Urinary bladder (tissue), 3 donors: ENCODE measurements at regions not wholly inside any gene's neighbourhood (a gene's known extent, or its start where the extent isn't known, plus 50 kb on each side); places are given as distances from the start of the nearest gene placed in this dataset.

Experiments
- DNase-seq: peaks from one replicate; pipeline ENCODE4 v3.0.0-alpha.2; 2015; ENCODE audit errors: extremely low spot score
- H3K27ac ChIP-seq: one replicate; pipeline ENCODE4 v1.5.1; 2013; ENCODE audit warnings: low read depth, mild to moderate bottlenecking, moderate library complexity
- H3K36me3 ChIP-seq: one replicate; pipeline ENCODE4 v1.6.1; 2013; ENCODE audit warnings: mild to moderate bottlenecking, moderate library complexity; ENCODE audit not compliant: insufficient read depth
- H3K4me1 ChIP-seq: one replicate; pipeline ENCODE4 v1.6.1; 2013; ENCODE audit warnings: mild to moderate bottlenecking, moderate library complexity; ENCODE audit not compliant: insufficient read depth
- H3K4me3 ChIP-seq: one replicate; pipeline ENCODE4 v1.5.1; 2013; ENCODE audit warnings: low read depth, low read length
- WGBS: extraction: QIAGEN DNeasy Blood & Tissue Kit; methylation state at CpG from one replicate; pipeline ENCODE4 v1.1.7; 2013; 5-methylcytosine and 5-hydroxymethylcytosine counted together
- donor health status: healthy with polysubstance abuse.
- donor health status: healthy.

DNA sequence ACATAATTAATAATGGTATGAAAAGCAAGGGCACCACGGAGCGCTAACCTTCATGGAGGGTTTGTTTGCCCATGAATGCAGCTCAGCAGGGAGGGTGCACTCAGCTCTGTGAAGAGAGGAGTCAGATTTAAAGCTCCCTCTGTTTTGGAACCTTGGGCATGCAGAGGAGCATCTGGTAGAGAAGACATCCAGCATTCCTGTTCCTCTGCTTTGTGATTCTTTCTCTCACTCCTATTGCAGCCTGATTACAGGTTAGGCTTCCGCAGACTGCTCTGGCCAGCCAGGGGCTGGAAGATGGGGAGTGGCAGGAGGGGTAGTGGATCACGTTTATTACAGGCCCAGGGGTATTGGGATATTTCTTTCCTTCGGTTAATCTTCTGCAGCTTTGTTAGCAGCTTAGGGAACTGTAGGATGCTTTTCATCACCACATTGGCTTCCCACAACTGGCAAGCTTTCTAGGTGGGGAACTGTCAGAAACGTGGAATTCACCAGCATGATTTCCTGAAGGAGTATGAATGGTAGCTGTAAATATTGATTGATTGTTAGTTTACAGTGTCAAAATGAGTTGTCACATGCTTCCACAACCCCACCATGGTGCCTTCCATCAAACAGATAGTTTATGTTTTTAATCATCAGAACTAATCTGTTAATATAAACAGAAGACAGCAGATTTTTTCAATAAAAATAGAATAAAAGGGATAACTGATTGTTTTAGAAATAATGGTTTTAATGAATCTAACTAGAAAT lies 201.1 kb downstream of the VAPA start:
- H3K4me3 ChIP-seq, result no peak overlapping the region
- H3K4me1 ChIP-seq, result no peaks in the 10 kb centered on the region
- no peak overlapping the region for H3K27ac ChIP-seq
- 82% methylated on average over 6 of the region's 6 CpGs for whole genome bisulfite sequencing
- no peaks in the 10 kb centered on the region for H3K36me3 ChIP-seq
- no peak for DNase-seq

DNA sequence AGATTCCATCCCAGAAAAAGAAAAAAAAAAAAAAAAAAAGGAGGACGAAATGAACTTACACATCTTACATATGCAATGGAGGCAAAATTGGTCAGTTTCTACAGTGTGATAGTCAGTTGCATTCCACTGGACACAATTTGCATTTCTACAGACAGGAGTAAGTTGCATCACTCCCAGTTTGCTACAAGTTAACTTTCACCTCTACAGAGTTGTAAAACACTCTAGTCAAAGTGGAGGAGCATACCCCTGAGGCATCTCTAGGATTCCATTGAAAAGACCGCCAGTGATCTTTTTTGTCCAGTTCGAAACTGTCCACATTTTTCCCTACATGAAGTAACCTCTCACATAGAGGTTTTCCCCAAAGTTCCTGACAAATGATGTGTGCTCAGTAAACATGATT lies 202.8 kb downstream of the VAPA start:
- 93% methylated on average over 3 of the region's 3 CpGs for WGBS
- H3K27ac ChIP-seq, result no peak overlapping the region
- H3K4me1 ChIP-seq, result no peaks in the 10 kb centered on the region
- no peaks in the 10 kb centered on the region for H3K36me3 ChIP-seq
- DNase-seq, result no peak
- no peak overlapping the region for H3K4me3 ChIP-seq

DNA sequence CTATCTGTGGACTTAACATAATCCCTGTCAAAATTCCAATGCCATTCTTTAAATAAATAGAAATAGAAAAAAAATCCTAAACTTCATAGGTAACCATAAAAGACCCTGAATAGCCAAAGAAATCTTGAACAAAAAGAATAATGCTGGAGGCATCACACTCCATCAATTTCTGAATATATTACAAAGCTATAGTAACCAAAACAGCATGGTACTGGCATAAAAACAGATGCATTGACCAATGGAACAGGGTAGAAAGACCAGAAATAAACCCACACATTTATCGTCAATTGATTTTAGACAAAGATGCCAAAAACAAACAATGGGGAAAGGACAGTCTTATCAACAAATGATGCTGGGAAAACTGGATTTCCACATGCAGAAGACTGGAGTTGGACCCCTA lies 205.7 kb downstream of the VAPA start:
- no peak overlapping the region for H3K27ac ChIP-seq
- DNase-seq, result no peak
- H3K4me1 ChIP-seq, result no peaks in the 10 kb centered on the region
- H3K36me3 ChIP-seq, result no peaks in the 10 kb centered on the region
- 97% methylated on average over 1 of the region's 1 CpG for WGBS
- no peak overlapping the region for H3K4me3 ChIP-seq

DNA sequence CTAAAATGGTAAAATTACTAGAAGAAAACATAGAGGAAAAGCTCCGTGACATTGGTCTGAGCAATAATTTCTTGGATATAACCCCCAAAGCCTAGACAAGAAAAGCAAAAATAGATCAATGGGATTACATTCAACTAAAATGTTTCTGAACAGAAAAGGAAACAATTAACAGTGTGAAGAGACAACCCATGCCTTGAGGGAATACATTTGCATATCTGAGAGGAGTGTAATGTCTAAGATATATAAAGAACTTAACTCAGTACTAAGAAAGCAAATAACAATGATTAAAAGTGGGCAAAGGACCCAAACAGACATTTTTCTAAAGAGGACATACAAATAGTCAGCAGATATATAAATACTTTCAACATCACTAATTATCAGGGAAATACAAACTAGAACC lies 206.2 kb downstream of the VAPA start:
- Histone ChIP-seq H3K27ac (no peak overlapping the region), H3K36me3 (no peaks in the 10 kb centered on the region), H3K4me3 (no peak overlapping the region), H3K4me1 (no peaks in the 10 kb centered on the region)
- no peak for DNase-seq
- WGBS, result 94% methylated on average over 1 of the region's 1 CpG

DNA sequence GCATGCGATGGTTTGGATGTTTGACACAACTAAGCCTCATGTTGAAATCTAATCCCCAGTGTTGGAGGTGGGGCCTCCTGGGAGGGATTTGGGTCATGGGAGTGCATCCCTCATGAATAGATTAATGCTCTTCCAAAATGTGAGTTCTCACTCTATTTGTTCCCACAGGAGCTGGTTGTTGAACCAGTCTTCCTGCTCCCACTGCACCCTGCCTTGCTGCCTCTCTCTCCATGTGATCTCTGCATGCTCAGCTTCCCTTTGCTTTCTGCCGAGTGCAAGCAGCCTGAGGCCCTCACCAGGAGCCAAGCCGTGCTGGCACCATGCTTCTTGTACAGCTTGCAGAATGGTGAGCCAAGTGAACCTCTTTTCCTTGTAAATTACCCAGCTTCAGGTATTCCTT lies 206.8 kb downstream of the VAPA start:
- Histone ChIP-seq H3K36me3 (no peaks in the 10 kb centered on the region), H3K27ac (no peak overlapping the region), H3K4me1 (no peaks in the 10 kb centered on the region), H3K4me3 (no peak overlapping the region)
- WGBS, result 89% methylated on average over 3 of the region's 3 CpGs
- no peak for DNase-seq

DNA sequence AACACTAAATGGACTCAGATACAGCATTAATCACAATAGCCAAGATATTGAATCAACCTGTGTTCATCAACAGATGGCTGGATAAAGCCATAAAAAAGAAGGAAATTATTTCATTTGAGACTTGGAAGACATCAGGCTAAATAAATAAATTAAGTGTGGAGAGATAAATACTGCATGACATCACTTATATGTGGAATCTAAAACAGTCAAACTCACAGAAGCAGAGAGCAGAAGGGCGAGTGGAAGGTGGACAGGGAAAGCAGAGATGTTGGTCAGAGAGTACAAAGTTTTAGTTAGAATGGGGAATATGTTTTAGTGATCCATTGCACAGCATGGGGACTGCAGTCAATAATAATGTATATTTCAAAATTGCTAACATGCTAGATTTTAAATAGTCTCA lies 207.2 kb downstream of the VAPA start:
- 82% methylated on average over 1 of the region's 1 CpG for WGBS
- Histone ChIP-seq H3K4me3 (no peak overlapping the region), H3K27ac (no peak overlapping the region), H3K36me3 (no peaks in the 10 kb centered on the region), H3K4me1 (no peaks in the 10 kb centered on the region)
- DNase-seq, result no peak

DNA sequence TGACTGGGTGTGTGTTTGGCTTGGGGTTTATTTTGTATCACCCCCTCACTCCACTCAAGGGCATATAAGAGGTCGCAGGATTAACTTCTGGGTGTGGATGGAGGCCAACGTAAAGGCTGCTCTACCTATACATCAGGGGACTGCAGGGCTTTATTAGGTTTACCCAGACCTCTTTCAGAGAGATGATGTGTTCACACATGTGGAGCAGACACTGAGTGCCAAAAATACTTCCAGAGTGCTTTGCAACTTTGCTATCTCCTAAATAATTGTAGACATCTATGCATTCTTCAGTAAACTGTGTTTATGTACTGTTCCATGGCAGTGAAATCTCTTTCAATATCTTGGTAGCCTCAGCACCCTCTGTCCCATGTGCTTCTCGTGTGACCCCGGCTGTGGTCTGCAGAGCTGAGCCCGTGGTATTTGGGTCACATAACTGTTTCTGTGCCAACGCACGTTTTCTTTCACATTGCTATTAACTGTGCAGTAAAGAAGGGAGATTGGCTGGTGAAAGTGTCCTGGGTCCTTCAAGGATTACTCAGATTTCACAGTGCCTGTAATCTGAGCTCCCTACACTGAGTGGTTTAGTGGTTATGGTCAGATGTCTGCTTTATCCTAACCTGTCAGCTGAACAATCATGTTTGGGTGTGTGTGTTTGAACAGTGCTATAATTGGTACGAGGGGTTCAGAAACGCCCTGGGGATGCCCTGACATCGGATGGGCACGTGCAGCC lies 208.1 kb downstream of the VAPA start:
- DNase-seq, result no peak
- WGBS, result 39% methylated on average over 11 of the region's 11 CpGs
- Histone ChIP-seq H3K36me3 (no peaks in the 10 kb centered on the region), H3K4me3 (no peak overlapping the region), H3K4me1 (no peaks in the 10 kb centered on the region), H3K27ac (no peak overlapping the region)

DNA sequence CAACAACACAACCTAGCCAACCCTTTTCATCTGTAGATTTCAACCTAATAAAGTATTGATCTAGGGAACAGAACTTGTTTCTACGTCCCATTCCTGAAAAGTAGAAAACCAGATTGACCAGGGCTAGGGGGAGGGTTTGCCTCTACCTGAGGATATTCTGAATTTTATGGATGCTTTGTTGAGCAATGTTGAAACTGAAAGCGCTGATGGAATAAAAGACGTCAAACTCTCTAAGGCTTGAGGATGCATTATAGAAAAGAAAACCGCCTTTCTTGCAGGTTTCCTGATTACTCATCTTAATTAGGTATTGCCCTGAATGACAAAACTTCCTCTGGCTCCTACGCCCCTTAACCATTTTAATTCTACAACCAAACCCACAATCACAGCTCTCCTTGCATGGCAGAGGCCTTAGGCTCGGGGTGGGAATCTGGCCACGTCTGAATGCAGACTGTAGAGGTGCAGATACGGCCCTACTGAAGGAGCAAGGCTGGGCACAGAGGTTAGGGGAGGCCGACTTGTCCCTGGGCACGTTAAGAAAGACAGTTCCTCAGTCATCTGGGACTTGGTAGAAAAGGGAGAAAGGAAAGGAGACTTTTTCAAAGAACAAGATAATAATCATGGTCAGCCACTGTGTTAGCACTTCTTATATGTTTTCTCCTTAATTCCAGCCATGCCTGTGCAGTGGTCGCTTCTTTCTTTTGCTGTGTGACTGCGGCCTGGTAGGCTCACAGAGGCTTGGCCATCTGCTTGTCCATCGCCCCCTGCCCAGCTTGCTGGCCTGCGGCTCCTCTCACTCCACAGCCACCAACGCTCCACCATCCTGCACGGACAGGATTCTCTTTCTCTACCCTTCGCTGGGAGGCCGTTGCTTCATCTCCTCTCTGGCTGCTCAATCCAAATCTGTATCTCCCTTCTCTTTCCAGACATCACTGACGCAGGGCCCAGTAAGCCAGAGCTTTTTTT lies 209.5 kb downstream of the VAPA start:
- Histone ChIP-seq H3K27ac (no peak overlapping the region), H3K4me1 (no peaks in the 10 kb centered on the region), H3K36me3 (no peaks in the 10 kb centered on the region), H3K4me3 (no peak overlapping the region)
- WGBS, result 92% methylated on average over 19 of the region's 19 CpGs
- DNase-seq, result no peak

DNA sequence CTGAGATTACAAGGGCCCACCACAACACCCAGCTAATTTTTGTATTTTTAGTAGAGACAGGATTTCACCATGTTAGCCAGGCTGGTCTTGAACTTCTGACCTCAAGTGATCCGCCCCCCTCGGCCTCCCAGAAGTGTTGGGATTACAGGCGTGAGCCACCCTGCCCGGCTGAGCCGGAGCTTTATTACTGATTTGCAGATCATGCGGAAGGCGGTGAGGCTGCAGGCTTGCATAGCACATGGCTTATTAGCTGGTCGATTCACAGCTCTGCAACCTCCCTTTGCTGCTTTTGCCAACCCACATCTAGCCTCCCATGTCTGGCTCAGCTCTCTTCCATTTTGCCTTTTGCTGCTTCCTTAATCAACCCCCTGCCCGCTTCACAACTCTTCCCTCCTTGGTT lies 210.3 kb downstream of the VAPA start:
- Histone ChIP-seq H3K27ac (no peak overlapping the region), H3K36me3 (no peaks in the 10 kb centered on the region), H3K4me1 (no peaks in the 10 kb centered on the region), H3K4me3 (no peak overlapping the region)
- WGBS, result 96% methylated on average over 9 of the region's 9 CpGs
- no peak for DNase-seq

DNA sequence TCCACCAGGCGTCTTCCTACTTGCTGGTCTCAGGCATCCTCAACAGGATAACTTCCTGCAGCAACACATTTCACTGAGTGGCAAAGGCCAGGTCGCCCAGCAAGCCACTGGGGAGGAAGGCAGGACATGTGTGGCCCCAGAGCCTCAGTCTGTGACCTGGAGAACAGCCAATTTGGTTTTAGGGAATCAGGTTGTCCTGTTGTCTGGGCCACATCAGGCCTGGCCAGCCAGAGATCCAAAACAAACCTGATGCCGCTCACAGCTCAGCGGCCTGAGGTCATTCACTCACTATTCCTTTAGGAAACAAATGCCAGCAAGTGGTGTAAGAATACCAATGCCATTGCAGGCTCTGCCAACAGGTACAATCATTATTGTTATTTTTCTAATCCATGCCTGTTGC lies 210.7 kb downstream of the VAPA start:
- H3K4me1 ChIP-seq, result no peaks in the 10 kb centered on the region
- H3K36me3 ChIP-seq, result no peaks in the 10 kb centered on the region
- 93% methylated on average over 4 of the region's 4 CpGs for WGBS
- H3K27ac ChIP-seq, result no peak overlapping the region
- DNase-seq, result no peak
- no peak overlapping the region for H3K4me3 ChIP-seq

DNA sequence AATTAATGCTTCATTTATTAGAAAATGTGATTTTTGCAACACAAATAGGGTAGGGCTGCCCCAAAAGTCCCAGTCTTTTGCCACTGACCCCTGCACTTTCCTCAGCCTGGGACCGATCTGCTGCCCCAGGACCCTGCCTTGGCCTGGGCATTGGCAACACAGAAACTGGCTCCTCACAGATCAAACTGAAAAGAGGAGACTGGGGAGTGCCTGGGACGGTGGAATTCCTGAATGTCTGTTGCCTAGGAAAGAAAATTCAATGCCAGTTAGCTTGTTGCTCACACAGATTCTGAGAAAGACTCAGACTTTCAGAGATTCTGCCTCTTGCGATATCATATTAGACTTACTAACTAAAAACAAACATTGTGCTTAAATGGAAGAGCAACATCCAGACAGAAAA lies 211.2 kb downstream of the VAPA start:
- no peak overlapping the region for H3K4me3 ChIP-seq
- no peaks in the 10 kb centered on the region for H3K4me1 ChIP-seq
- no peak for DNase-seq
- no peaks in the 10 kb centered on the region for H3K36me3 ChIP-seq
- no peak overlapping the region for H3K27ac ChIP-seq
- WGBS, result 81% methylated on average over 3 of the region's 3 CpGs

DNA sequence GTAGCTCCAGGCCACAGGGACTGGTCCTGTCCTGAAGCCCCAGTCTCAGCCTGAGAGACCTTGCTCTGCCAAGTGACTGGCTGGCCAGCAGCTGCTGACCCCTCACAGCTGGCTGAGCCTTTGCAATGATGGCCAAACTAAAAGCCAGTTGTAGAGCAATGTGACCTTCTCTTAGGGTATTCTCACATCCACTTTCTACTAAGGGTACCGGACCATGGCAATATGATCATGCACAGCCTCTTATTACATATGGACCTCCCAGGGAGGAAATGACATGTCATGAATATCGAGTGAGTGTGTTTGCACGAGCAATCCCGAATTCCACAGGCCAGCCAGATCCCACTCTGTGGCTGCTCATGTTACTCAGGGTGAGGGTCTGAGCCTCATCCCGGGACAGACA lies 213.9 kb downstream of the VAPA start:
- WGBS, result 74% methylated on average over 5 of the region's 5 CpGs
- Histone ChIP-seq H3K36me3 (no peaks in the 10 kb centered on the region), H3K27ac (no peak overlapping the region), H3K4me1 (peaks cover 3% of the 10 kb centered on the region), H3K4me3 (no peak overlapping the region)
- no peak for DNase-seq

DNA sequence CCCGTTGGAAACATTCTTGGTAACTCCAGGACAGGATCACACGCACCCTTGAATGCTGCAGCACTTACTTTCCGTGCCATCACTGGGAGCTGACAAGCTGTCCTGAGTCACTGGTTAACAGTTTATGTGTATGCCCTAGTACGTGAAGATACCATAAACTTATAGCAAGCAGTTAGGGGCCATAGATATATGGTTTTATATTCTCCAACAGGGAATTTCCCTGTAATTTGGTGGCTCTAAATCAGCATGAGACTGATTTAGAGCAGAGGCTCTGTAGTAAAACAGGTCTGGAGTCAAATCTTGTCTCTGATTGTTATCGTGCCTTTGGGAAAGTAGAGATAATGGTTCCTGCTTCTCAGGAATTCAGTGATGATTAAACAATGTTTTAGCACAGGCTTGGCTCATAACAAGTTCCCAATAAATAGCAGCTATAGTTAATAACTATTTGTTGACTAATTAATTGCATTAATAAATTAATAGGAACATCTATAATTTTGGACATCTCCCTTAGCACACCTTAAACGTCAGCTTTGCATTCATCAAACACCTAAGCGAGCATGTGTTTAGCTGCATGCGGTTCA lies 215.2 kb downstream of the VAPA start:
- Histone ChIP-seq H3K4me1 (peaks cover 3% of the 10 kb centered on the region), H3K36me3 (no peaks in the 10 kb centered on the region), H3K4me3 (no peak overlapping the region), H3K27ac (no peak overlapping the region)
- no peak for DNase-seq
- 86% methylated on average over 8 of the region's 8 CpGs for WGBS
